IPS-20b (cell line): ENCODE measurements at regions not wholly inside any gene's neighbourhood (a gene's known extent, or its start where the extent isn't known, plus 50 kb on each side); places are given as distances from the start of the nearest gene placed in this dataset.

Experiments
- H3K27ac ChIP-seq: one replicate; pipeline ENCODE4 v1.5.1; 2013; ENCODE audit warnings: low read length
- H3K27me3 ChIP-seq: 2 replicates; pipeline ENCODE4 v1.6.1; 2013; ENCODE audit warnings: mild to moderate bottlenecking, low read length, inconsistent platforms; ENCODE audit not compliant: insufficient read depth
- H3K36me3 ChIP-seq: 2 replicates; pipeline ENCODE4 v1.6.1; 2013; ENCODE audit warnings: low read depth, mild to moderate bottlenecking, inconsistent platforms, low read length, moderate library complexity; ENCODE audit not compliant: insufficient read depth
- H3K4me1 ChIP-seq: 2 replicates; pipeline ENCODE4 v1.6.1; 2013; ENCODE audit warnings: mild to moderate bottlenecking, control low read depth, inconsistent platforms, low read length, moderate library complexity; ENCODE audit not compliant: insufficient read depth
- H3K4me3 ChIP-seq: 2 replicates; pipeline ENCODE4 v1.5.1; 2013; ENCODE audit warnings: mild to moderate bottlenecking, low read length, inconsistent platforms
- H3K9ac ChIP-seq: 2 replicates; pipeline ENCODE4 v1.6.1; 2013; ENCODE audit warnings: low read depth, mild to moderate bottlenecking, inconsistent platforms, low read length, moderate library complexity
- H3K9me3 ChIP-seq: 2 replicates; pipeline ENCODE4 v1.6.1; 2013; ENCODE audit warnings: mild to moderate bottlenecking, low read depth, low read length, inconsistent platforms; ENCODE audit not compliant: insufficient read depth

GRCh38 chr13:106261450-106261849 lies 274.0 kb downstream of the EFNB2 start:
- H3K27me3 ChIP-seq = no peaks in the 10 kb centered on the region
- H3K27ac ChIP-seq = no peak overlapping the region
- H3K9me3 ChIP-seq = peaks cover 5% of the 10 kb centered on the region
- no peaks in the 10 kb centered on the region for H3K36me3 ChIP-seq
- H3K9ac ChIP-seq = no peak overlapping the region
- H3K4me3 ChIP-seq = no peak overlapping the region
- no peaks in the 10 kb centered on the region for H3K4me1 ChIP-seq

GRCh38 chr13:106260352-106260751 lies 275.1 kb downstream of the EFNB2 start:
- H3K9ac ChIP-seq = no peak overlapping the region
- H3K9me3 ChIP-seq = peaks cover 5% of the 10 kb centered on the region
- H3K27ac ChIP-seq = no peak overlapping the region

GRCh38 chr13:106259928-106260327 lies 275.5 kb downstream of the EFNB2 start:
- no peaks in the 10 kb centered on the region for H3K27me3 ChIP-seq
- no peak overlapping the region for H3K4me3 ChIP-seq
- H3K9ac ChIP-seq = no peak overlapping the region

More at GRCh38 chr13:106260352-106260751, 275.1 kb downstream of the EFNB2 start:
- no peaks in the 10 kb centered on the region for H3K36me3 ChIP-seq
- no peaks in the 10 kb centered on the region for H3K4me1 ChIP-seq
- no peaks in the 10 kb centered on the region for H3K27me3 ChIP-seq
- H3K4me3 ChIP-seq = no peak overlapping the region

GRCh38 chr13:106246666-106247188 lies 288.7 kb downstream of the EFNB2 start:
- H3K27me3 ChIP-seq = no peaks in the 10 kb centered on the region
- peaks cover 9% of the 10 kb centered on the region; the same call in 1 of the 2 replicates for H3K4me1 ChIP-seq
- H3K27ac ChIP-seq = no peak overlapping the region
- H3K36me3 ChIP-seq = no peaks in the 10 kb centered on the region
- H3K9ac ChIP-seq = no peak overlapping the region
- no peak overlapping the region for H3K4me3 ChIP-seq
- H3K9me3 ChIP-seq = no peaks in the 10 kb centered on the region

More at GRCh38 chr13:106259928-106260327, 275.5 kb downstream of the EFNB2 start:
- H3K27ac ChIP-seq = no peak overlapping the region
- H3K4me1 ChIP-seq = no peaks in the 10 kb centered on the region
- no peaks in the 10 kb centered on the region for H3K36me3 ChIP-seq
- peaks cover 5% of the 10 kb centered on the region for H3K9me3 ChIP-seq

- Histone ChIP-seq H3K27ac (no peak overlapping the region), H3K4me3 (no peak overlapping the region), H3K9ac (no peak overlapping the region), H3K4me1 (peaks cover 9% of the 10 kb centered on the region; the same call in 1 of the 2 replicates), H3K9me3 (no peaks in the 10 kb centered on the region), H3K27me3 (no peaks in the 10 kb centered on the region), H3K36me3 (no peaks in the 10 kb centered on the region)
Measured at GRCh38 chr13:106246242-106246641, 289.2 kb downstream of the EFNB2 start.

GRCh38 chr13:106243011-106243565 lies 292.4 kb downstream of the EFNB2 start:
- H3K27ac ChIP-seq = no peak overlapping the region
- no peaks in the 10 kb centered on the region for H3K36me3 ChIP-seq
- H3K9ac ChIP-seq = no peak overlapping the region
- H3K9me3 ChIP-seq = no peaks in the 10 kb centered on the region
- no peaks in the 10 kb centered on the region for H3K27me3 ChIP-seq
- H3K4me3 ChIP-seq = no peak overlapping the region
- H3K4me1 ChIP-seq = peaks cover 9% of the 10 kb centered on the region; the same call in 1 of the 2 replicates

GRCh38 chr13:106241974-106242953 lies 293.2 kb downstream of the EFNB2 start:
- Histone ChIP-seq H3K36me3 (no peaks in the 10 kb centered on the region), H3K27ac (no peak overlapping the region), H3K4me3 (no peak overlapping the region), H3K27me3 (no peaks in the 10 kb centered on the region), H3K4me1 (peaks cover 9% of the 10 kb centered on the region; the same call in 1 of the 2 replicates), H3K9me3 (no peaks in the 10 kb centered on the region), H3K9ac (no peak overlapping the region)

- H3K27ac ChIP-seq = no peak overlapping the region
- H3K9me3 ChIP-seq = no peaks in the 10 kb centered on the region
- no peak overlapping the region for H3K9ac ChIP-seq
- no peak overlapping the region for H3K4me3 ChIP-seq
- no peaks in the 10 kb centered on the region for H3K36me3 ChIP-seq
- H3K27me3 ChIP-seq = no peaks in the 10 kb centered on the region
- no peaks in the 10 kb centered on the region for H3K4me1 ChIP-seq
Measured at GRCh38 chr13:106238690-106239089, 296.8 kb downstream of the EFNB2 start.

GRCh38 chr13:106234636-106235035 lies 300.8 kb downstream of the EFNB2 start:
- Histone ChIP-seq H3K27me3 (no peaks in the 10 kb centered on the region), H3K27ac (no peak overlapping the region), H3K9me3 (no peaks in the 10 kb centered on the region), H3K4me1 (peaks cover 8% of the 10 kb centered on the region; the same call in 1 of the 2 replicates), H3K36me3 (no peaks in the 10 kb centered on the region), H3K9ac (no peak overlapping the region), H3K4me3 (no peak overlapping the region)

GRCh38 chr13:106233134-106233735 lies 302.2 kb downstream of the EFNB2 start:
- no peak overlapping the region for H3K27ac ChIP-seq

GRCh38 chr13:106232681-106233080 lies 302.8 kb downstream of the EFNB2 start:
- Histone ChIP-seq H3K27me3 (no peaks in the 10 kb centered on the region), H3K36me3 (no peaks in the 10 kb centered on the region), H3K9ac (no peak overlapping the region), H3K27ac (no peak overlapping the region), H3K9me3 (no peaks in the 10 kb centered on the region), H3K4me1 (peaks cover 8% of the 10 kb centered on the region; the same call in 1 of the 2 replicates), H3K4me3 (no peak overlapping the region)

More at GRCh38 chr13:106233134-106233735, 302.2 kb downstream of the EFNB2 start:
- Histone ChIP-seq H3K9ac (no peak overlapping the region), H3K9me3 (no peaks in the 10 kb centered on the region), H3K36me3 (no peaks in the 10 kb centered on the region), H3K4me3 (no peak overlapping the region), H3K27me3 (no peaks in the 10 kb centered on the region), H3K4me1 (peaks cover 8% of the 10 kb centered on the region; the same call in 1 of the 2 replicates)
